ENCODE measurements at regions not wholly inside any gene's neighbourhood (a gene's known extent, or its start where the extent isn't known, plus 50 kb on each side); places are given as distances from the start of the nearest gene placed in this dataset.

DNA sequence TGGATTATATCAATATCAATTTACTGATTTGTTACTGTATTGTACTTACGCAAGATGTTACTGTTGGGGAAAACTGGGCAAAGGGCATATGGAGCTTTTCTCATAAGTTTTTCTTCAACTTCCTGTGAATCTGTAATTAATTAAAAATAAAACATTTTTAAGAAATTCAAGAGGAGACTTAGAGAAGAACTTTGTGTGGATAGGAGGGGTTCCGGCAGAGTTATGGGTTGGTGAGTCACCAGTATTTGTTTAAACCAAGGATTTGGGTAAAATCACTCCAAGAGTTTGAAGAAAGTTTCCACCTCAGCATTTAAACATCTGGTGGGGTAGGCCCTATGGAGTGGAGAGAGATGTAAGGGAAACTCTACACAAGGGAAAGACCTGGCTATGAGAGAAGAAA lies 379.6 kb downstream of the TSHZ3 start:
- no peaks in the 10 kb centered on the region for H3K27me3 ChIP-seq
- no peak for DNase-seq (ENCODE audit: low spot score)
- WGBS (ENCODE audit: low lambda C conversion rate, missing lambda C conversion rate) = 82% methylated on average over 2 of the region's 2 CpGs
- no peak overlapping the region for H3K27ac ChIP-seq
- no peaks in the 10 kb centered on the region for H4K20me1 ChIP-seq (ENCODE audit: insufficient read depth, poor library complexity, severe bottlenecking)
- H3K9me3 ChIP-seq (ENCODE audit: low read depth) = no peaks in the 10 kb centered on the region
- TF ChIP-seq EZH2 (IDR thresholded peaks at IDR 0.05; ENCODE audit: borderline replicate concordance) (no peak), EZH2phosphoT487 (IDR thresholded peaks at IDR 0.05; ENCODE audit: low read depth, severe bottlenecking, unreplicated experiment) (no peak)
- TF ChIP-seq, protein P1, sequence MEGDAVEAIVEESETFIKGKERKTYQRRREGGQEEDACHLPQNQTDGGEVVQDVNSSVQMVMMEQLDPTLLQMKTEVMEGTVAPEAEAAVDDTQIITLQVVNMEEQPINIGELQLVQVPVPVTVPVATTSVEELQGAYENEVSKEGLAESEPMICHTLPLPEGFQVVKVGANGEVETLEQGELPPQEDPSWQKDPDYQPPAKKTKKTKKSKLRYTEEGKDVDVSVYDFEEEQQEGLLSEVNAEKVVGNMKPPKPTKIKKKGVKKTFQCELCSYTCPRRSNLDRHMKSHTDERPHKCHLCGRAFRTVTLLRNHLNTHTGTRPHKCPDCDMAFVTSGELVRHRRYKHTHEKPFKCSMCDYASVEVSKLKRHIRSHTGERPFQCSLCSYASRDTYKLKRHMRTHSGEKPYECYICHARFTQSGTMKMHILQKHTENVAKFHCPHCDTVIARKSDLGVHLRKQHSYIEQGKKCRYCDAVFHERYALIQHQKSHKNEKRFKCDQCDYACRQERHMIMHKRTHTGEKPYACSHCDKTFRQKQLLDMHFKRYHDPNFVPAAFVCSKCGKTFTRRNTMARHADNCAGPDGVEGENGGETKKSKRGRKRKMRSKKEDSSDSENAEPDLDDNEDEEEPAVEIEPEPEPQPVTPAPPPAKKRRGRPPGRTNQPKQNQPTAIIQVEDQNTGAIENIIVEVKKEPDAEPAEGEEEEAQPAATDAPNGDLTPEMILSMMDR (IDR thresholded peaks at IDR 0.05; ENCODE audit: poor library complexity) = no peak
- no peak overlapping the region for H2AFZ ChIP-seq
- H3K4me2 ChIP-seq = no peak overlapping the region
- no peaks in the 10 kb centered on the region for H3K9me2 ChIP-seq (replicated peaks; ENCODE audit: insufficient read depth)
- no peaks in the 10 kb centered on the region for H3K79me2 ChIP-seq
- no peak overlapping the region for H3K4me3 ChIP-seq
- H3K36me3 ChIP-seq (replicated peaks; ENCODE audit: insufficient read depth, low read depth) = no peaks in the 10 kb centered on the region
- H3K4me1 ChIP-seq (ENCODE audit: insufficient read depth) = no peaks in the 10 kb centered on the region

DNA sequence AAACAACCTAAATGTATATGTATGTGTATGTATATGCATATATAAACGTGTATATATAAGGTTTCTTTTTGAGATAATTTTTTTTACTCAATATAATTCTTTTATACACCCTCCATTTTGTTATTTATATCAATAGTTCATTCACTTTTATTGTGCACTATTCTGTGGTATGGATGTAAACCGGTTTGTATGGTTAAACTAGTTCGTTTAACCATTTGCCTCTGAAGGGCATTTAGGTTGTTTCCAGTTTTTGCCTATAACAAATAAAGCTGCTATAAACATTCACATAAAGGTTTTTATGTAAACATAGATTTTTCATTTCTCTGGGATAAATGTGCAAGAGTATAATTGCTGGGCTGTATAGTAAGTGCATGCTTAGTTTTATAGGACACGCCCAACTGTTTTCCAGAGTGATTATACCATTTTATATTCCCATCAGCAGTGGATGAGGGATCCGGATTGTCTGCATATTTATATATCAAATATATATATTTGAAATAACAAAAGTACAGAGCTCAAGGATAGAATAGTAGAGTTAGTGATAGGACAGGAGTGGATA lies 380.3 kb downstream of the TSHZ3 start:
- H3K4me2 ChIP-seq = no peak overlapping the region
- no peaks in the 10 kb centered on the region for H3K9me2 ChIP-seq (replicated peaks; ENCODE audit: insufficient read depth)
- H3K4me3 ChIP-seq = no peak overlapping the region
- H3K79me2 ChIP-seq = no peaks in the 10 kb centered on the region
- no peak overlapping the region for H3K27ac ChIP-seq
- H3K4me1 ChIP-seq (ENCODE audit: insufficient read depth) = no peaks in the 10 kb centered on the region
- H3K27me3 ChIP-seq = no peaks in the 10 kb centered on the region
- H4K20me1 ChIP-seq (ENCODE audit: insufficient read depth, poor library complexity, severe bottlenecking) = no peaks in the 10 kb centered on the region
- TF ChIP-seq EZH2 (IDR thresholded peaks at IDR 0.05; ENCODE audit: borderline replicate concordance) (no peak), EZH2phosphoT487 (IDR thresholded peaks at IDR 0.05; ENCODE audit: low read depth, severe bottlenecking, unreplicated experiment) (no peak)
- TF ChIP-seq, protein P1 (IDR thresholded peaks at IDR 0.05; ENCODE audit: poor library complexity) = no peak
- H3K9me3 ChIP-seq (ENCODE audit: low read depth) = no peaks in the 10 kb centered on the region
- no peak overlapping the region for H2AFZ ChIP-seq
- DNase-seq (ENCODE audit: low spot score) = no peak
- H3K36me3 ChIP-seq (replicated peaks; ENCODE audit: insufficient read depth, low read depth) = no peaks in the 10 kb centered on the region
- 77% methylated on average over 5 of the region's 5 CpGs for WGBS (ENCODE audit: low lambda C conversion rate, missing lambda C conversion rate)

DNA sequence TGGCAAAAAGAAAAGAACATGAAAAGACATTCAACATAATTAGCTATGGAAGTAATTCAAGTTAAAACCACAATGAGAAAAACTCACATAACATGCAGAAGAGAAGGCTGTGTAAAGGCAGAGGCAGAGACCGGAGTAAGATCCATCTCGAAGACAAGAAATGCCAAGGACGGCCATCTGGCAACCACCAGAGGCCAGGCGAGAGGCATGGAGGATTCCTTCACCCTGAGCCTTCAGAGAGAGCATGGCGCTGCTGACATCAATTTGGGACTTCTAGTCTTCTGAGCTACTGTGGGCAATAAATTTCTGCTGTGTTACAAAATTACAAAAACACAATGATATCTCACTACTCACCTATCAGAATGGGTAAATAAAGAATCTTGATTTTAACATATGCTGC lies 381.0 kb downstream of the TSHZ3 start:
- no peak overlapping the region for H3K4me2 ChIP-seq
- no peaks in the 10 kb centered on the region for H3K79me2 ChIP-seq
- H4K20me1 ChIP-seq (ENCODE audit: insufficient read depth, poor library complexity, severe bottlenecking) = no peaks in the 10 kb centered on the region
- TF ChIP-seq, protein P1 (IDR thresholded peaks at IDR 0.05; ENCODE audit: poor library complexity) = no peak
- TF ChIP-seq EZH2 (IDR thresholded peaks at IDR 0.05; ENCODE audit: borderline replicate concordance) (no peak), EZH2phosphoT487 (IDR thresholded peaks at IDR 0.05; ENCODE audit: low read depth, severe bottlenecking, unreplicated experiment) (no peak)
- H3K4me3 ChIP-seq = no peak overlapping the region
- no peaks in the 10 kb centered on the region for H3K9me2 ChIP-seq (replicated peaks; ENCODE audit: insufficient read depth)
- 91% methylated on average over 5 of the region's 5 CpGs for WGBS (ENCODE audit: low lambda C conversion rate, missing lambda C conversion rate)
- H2AFZ ChIP-seq = no peak overlapping the region
- no peaks in the 10 kb centered on the region for H3K27me3 ChIP-seq
- no peak for DNase-seq (ENCODE audit: low spot score)
- no peaks in the 10 kb centered on the region for H3K4me1 ChIP-seq (ENCODE audit: insufficient read depth)
- no peaks in the 10 kb centered on the region for H3K9me3 ChIP-seq (ENCODE audit: low read depth)
- no peak overlapping the region for H3K27ac ChIP-seq
- no peaks in the 10 kb centered on the region for H3K36me3 ChIP-seq (replicated peaks; ENCODE audit: insufficient read depth, low read depth)

DNA sequence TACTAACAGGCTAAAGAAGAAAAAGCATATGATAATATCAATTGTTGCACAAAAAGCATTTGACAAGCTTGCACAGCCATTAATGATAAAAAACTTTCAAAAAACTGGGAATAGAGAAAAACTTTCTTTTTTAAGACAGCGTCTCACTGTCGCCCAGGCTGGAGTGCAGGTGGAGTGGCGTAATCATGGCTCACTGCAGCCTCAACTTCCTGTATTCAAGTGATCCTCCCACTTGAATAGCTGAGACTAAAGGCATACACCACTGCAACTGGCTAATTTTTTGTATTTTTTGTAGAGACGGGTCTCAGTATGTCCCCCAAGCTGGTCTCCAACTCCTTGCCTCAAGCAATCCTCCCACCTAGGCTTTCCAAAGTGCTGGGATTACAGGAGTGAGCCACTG lies 382.8 kb downstream of the TSHZ3 start:
- 96% methylated on average over 4 of the region's 4 CpGs for WGBS (ENCODE audit: low lambda C conversion rate, missing lambda C conversion rate)
- Histone ChIP-seq H3K79me2 (no peaks in the 10 kb centered on the region), H3K4me1 (ENCODE audit: insufficient read depth) (no peaks in the 10 kb centered on the region), H2AFZ (no peak overlapping the region), H3K4me3 (no peak overlapping the region), H3K27me3 (no peaks in the 10 kb centered on the region), H4K20me1 (ENCODE audit: insufficient read depth, poor library complexity, severe bottlenecking) (no peaks in the 10 kb centered on the region), H3K27ac (no peak overlapping the region), H3K4me2 (no peak overlapping the region), H3K9me3 (ENCODE audit: low read depth) (no peaks in the 10 kb centered on the region), H3K36me3 (replicated peaks; ENCODE audit: insufficient read depth, low read depth) (no peaks in the 10 kb centered on the region), H3K9me2 (replicated peaks; ENCODE audit: insufficient read depth) (no peaks in the 10 kb centered on the region)
- TF ChIP-seq, protein P1 (IDR thresholded peaks at IDR 0.05; ENCODE audit: poor library complexity) = no peak
- no peak for TF ChIP-seq EZH2phosphoT487 (IDR thresholded peaks at IDR 0.05; ENCODE audit: low read depth, severe bottlenecking, unreplicated experiment)
- no peak for DNase-seq (ENCODE audit: low spot score)

All from hepatocyte (in vitro differentiated cells).